GM18868 (cell line): ENCODE measurements at regions not wholly inside any gene's neighbourhood (a gene's known extent, or its start where the extent isn't known, plus 50 kb on each side); places are given as distances from the start of the nearest gene placed in this dataset.
"Not testable (repeated sequence)": the region's sequence is repeated elsewhere in the genome, so short reads cannot be mapped to it uniquely, and the experiment has no call there.

Experiments
- ATAC-seq: cut with Tn5 transposase; IDR thresholded peaks from one replicate; pipeline ENCODE4 v1.9.1; 2021; ENCODE audit warnings: mild to moderate bottlenecking, moderate library complexity; ENCODE audit not compliant: unreplicated experiment

- no peak for ATAC-seq
These were observed 182.6 kb downstream of the FZD1 start for GRCh38 chr7:91446819-91447218.

DNA sequence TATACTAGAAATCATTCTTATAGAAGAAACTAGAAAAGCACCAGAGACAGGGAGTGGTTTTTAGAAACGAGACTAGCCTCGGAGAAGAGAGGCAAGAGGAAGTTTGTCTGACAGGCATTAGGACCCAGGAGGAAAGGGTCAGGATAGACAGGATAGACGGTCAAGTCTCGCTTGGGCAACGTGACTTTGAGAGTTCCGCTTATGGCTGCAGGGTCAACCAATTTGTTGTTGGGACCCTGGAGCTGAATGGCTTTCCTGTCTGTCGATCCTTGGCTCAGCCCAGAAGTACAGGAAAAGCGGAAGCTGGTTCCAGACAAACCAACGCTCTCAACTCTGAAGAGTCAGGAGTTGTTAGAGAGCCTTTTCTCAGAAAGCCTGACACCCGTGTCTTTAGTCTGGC lies 191.2 kb downstream of the FZD1 start:
- ATAC-seq: no peak

DNA sequence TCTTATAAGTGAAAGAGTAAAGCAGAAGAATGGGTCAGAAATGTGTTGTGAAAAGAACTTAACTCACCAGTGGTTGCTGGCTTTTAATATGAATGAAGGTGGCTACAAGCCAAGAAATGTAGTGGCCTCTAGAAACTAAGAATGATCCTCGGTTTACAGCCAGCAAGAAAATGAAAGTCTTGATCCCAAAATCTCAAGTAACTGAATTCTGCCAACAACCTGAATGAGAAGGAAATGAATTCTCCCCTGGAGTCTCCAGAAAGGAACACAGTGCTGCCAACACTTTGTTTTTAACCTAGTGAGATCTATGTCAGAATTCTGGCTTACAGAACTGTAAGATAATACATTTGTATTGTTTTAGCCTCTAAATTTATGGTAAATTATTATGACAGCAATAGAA lies 193.0 kb downstream of the FZD1 start:
- ATAC-seq: no peak

DNA sequence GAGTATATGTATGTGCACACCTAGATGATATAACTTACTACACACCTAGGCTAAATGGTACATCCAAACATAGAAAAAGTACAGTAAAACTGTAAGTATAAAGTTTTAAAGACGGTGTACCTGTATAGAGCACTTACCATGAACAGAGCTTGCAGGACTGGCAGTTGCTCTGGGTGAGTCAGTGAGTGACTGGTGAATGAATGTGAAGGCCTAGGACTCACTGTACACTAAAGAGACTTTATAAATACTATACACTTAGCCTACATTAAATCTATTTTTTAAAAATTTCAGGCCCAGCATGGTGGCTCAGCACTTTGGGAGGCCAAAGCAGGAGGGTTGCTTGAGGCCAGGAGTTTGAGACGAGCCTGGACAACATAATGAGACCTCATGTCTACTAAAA lies 195.3 kb downstream of the FZD1 start:
- ATAC-seq: no peak

- no peak for ATAC-seq
These were observed 198.1 kb downstream of the FZD1 start for GRCh38 chr7:91462316-91462715.

DNA sequence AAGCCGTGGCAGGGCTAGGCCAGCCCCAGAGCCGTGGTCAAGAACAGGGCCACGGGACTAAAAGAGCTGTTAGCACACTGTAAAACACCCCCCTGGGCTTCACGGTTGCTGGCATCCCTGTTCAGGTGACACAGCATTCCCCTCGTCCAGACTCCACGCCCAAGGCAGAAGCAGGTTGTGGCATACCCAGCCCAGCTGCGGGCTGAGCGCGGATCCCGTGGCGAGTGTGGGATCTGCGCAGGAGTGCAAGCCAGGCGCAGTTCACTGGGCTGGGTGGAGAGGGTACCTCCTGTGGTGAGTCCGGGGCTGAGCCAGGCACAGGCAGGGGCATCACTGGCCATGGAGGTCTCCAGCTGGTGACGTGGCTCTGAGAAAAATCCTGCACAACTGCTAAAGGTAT lies 199.1 kb downstream of the FZD1 start:
- no peak for ATAC-seq

- ATAC-seq: no peak
These were observed 201.4 kb downstream of the FZD1 start for GRCh38 chr7:91465595-91466061.

GRCh38 chr7:91468256-91468655 lies 204.0 kb downstream of the FZD1 start:
- no peak for ATAC-seq

- no peak for ATAC-seq
These were observed 209.4 kb downstream of the FZD1 start for GRCh38 chr7:91473619-91474018.

GRCh38 chr7:91474074-91474473 lies 209.8 kb downstream of the FZD1 start:
- no peak for ATAC-seq

- ATAC-seq: not testable (repeated sequence)
These were observed 216.2 kb downstream of the FZD1 start for GRCh38 chr7:91480470-91480869.

DNA sequence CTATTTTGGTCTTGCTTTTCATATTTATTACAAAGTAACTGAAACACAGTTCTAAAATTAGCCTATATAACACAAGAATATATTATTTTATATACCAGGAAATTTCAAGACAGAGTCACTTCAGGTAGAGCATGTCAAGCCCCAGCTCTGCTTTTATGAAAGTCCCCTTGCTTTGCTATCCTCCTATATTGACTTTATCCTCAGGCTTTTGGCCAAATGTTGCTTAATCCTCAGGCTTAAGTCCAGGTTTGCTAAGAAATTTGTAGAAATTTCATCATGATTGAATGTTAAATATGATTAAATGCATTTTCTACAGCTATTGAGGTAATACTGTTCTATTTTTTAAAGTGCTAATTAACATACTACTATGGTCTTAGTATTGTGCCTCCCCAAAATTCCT lies 227.6 kb downstream of the FZD1 start:
- no peak for ATAC-seq

GRCh38 chr7:91492317-91492716 lies 228.1 kb downstream of the FZD1 start:
- no peak for ATAC-seq

DNA sequence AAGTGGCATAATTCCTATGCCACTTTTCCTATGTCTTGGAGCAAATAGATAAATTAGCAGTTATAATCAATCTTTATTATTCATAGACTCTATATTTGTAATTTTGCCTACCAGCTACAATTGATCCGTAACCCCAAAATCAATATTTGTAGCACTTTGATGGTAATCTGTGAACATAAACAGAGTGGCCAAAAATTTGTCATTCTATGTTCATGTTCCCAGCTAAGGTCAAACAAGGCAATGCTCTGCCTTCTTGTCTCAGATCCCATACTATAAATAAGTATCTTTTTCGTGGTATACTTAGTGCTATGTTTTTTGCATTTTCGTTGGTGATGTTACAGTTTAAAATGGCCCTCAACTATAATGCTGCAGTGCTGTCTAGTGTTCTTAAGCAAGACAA lies 228.5 kb downstream of the FZD1 start:
- ATAC-seq: no peak

GRCh38 chr7:91494450-91494849 lies 230.2 kb downstream of the FZD1 start:
- no peak for ATAC-seq

DNA sequence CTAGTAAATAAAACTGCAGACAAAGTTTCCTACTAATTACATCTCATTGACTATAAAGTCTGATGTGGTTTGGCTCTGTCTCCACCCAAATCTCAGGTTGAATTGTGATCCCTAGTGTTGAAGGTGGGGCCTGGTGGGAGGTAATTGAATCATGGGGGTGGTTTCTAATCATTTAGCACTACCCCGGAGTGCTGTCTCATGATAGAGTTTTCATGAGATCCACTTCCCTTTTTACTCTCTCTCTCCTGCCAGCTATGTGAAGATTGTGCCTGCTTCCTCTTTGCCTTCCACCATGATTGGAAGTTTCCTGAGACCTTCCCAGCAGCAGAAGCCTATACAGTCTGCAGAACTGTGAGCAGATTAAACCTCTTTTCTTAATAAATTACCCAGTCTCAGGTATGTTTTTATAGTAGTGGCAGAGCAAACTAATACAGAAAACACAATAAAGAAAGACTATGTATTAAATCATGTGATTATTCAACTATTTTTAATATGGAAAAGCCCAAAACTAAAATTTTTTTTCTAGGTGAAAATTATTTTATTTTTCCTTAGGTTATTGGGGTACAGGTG lies 232.1 kb downstream of the FZD1 start:
- no peak for ATAC-seq

DNA sequence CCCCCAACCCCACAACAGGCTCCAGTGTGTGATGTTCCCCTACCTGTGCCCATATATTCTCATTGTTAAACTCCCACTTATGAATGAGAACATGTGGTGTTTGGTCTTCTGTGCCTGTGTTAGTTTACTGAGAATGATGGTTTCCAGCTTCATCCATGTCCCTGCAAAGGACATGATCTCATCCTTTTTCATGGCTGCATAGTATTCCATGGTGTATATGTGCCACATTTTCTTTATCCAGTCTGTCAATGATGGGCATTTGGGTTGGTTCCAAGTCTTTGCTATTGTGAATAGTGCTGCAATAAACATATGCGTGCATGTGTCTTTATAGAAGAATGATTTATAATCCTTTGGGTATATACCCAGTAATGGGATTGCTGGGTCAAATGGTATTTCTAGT lies 233.0 kb downstream of the FZD1 start:
- not testable (repeated sequence) for ATAC-seq

GRCh38 chr7:91503934-91504555 lies 239.8 kb downstream of the FZD1 start:
- no peak for ATAC-seq

DNA sequence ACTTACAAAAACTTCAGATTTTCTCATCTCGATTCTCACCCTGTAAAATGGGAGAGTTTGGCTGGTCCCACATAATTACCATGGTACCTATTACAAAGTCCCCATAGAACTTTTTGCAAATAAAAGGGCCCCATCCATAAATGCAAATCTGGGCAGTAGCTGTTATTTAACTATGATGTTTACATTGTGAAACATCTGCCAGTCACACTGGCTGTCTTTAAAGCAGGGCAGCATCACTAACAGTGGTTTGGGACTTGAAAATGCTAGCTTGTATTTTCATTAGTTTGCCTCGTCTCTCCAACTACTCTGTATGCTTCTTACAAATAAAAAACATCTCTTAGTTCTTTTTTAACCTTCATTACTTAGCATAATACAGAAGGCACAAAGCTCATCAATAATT lies 240.7 kb downstream of the FZD1 start:
- ATAC-seq: no peak

DNA sequence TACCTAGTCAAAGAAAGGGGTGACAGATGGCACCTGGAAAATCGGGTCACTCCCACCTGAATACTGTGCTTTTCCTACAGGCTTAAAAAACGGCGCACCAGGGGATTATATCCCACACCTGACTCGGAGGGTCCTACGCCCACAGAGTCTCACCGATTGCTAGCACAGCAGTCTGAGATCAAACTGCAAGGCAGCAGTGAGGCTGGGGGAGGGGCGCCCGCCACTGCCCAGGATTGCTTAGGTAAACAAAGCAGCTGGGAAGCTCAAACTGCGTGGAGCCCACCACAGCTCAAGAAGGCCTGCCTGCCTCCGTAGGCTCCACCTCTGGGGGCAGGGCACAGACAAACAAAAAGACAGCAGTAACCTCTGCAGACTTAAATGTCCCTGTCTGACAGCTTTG lies 242.7 kb downstream of the FZD1 start:
- not testable (repeated sequence) for ATAC-seq

DNA sequence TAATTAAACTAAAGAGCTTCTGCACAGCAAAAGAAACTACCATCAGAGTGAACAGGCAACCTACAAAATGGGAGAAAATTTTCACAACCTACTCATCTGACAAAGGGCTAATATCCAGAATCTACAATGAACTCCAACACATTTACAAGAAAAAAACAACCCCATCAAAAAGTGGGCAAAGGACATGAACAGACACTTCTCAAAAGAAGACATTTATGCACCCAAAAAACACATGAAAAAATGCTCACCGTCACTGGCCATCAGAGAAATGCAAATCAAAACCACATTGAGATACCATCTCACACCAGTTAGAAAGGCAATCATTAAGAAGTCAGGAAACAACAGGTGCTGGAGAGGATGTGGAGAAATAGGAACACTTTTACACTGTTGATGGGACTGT lies 247.6 kb downstream of the FZD1 start:
- not testable (repeated sequence) for ATAC-seq

- ATAC-seq: no peak
These were observed 248.7 kb downstream of the FZD1 start for GRCh38 chr7:91512958-91513357.

- ATAC-seq: no peak
These were observed 250.4 kb downstream of the FZD1 start for GRCh38 chr7:91514591-91514990.
